Heart left ventricle (tissue), 16 donors: ENCODE measurements at regions not wholly inside any gene's neighbourhood (a gene's known extent, or its start where the extent isn't known, plus 50 kb on each side); places are given as distances from the start of the nearest gene placed in this dataset.

Source experiments
- ATAC-seq, 4 donors: fragments of 200-7000 bp; cut with Tn5 transposase; one replicate each; pipeline ENCODE4 v1.9.1; 2020 to 2022; ENCODE audit warnings: moderate library complexity in 4 of 4, mild to moderate bottlenecking in 3 of 4, moderate number of reproducible peaks in 1 of 4
- DNase-seq, 5 donors: peaks; one replicate each; pipeline ENCODE4 v3.0.0-alpha.2; 2020
- H3K27ac ChIP-seq, 12 donors: fragments of 200-600 bp; sonication (generic) in 4 of 12; one replicate each; pipeline versions ENCODE4 v1.5.0 to v1.8.0; 2016 to 2022; ENCODE audit warnings: mild to moderate bottlenecking in 2 of 12
- H3K27me3 ChIP-seq, 9 donors: fragments of 200-600 bp; sonication (generic) in 2 of 9; one replicate each; pipeline versions ENCODE4 v1.5.1 to v1.8.0; 2016 to 2022; ENCODE audit warnings: mild to moderate bottlenecking in 3 of 9
- H3K36me3 ChIP-seq, 9 donors: fragments of 200-600 bp; sonication (generic) in 2 of 9; one replicate each; pipeline versions ENCODE4 v1.5.0 to v1.8.0; 2018 to 2022; ENCODE audit warnings: mild to moderate bottlenecking in 2 of 9
- H3K4me1 ChIP-seq, 12 donors: fragments of 200-600 bp; sonication (generic) in 4 of 12; one replicate each; pipeline versions ENCODE4 v1.5.0 to v1.8.0; 2016 to 2022; ENCODE audit warnings: mild to moderate bottlenecking in 3 of 12
- H3K4me3 ChIP-seq, 12 donors: fragments of 200-600 bp; sonication (generic) in 4 of 12; one replicate each; pipeline versions ENCODE4 v1.5.0 to v1.8.0; 2017 to 2022; ENCODE audit warnings: mild to moderate bottlenecking in 9 of 12, moderate library complexity in 4 of 12
- H3K9me3 ChIP-seq, 12 donors: fragments of 200-600 bp; sonication (generic) in 4 of 12; one replicate each; pipeline versions ENCODE4 v1.5.0 to v1.8.0; 2016 to 2022; ENCODE audit warnings: mild to moderate bottlenecking in 1 of 12
- CTCF ChIP-seq, 12 donors: fragments of 200-600 bp; sonication (generic) in 4 of 12; IDR thresholded peaks; one replicate each; pipeline versions ENCODE4 v1.5.0 to v1.8.0; 2018 to 2022; ENCODE audit warnings: antibody characterized with exemption in 12 of 12, mild to moderate bottlenecking in 5 of 12
- POLR2A ChIP-seq, 2 donors: fragments of 450-650 bp; IDR thresholded peaks; one replicate each; pipeline ENCODE4 v1.6.1; 2017; ENCODE audit warnings: antibody characterized with exemption in 2 of 2, mild to moderate bottlenecking in 2 of 2, moderate library complexity in 2 of 2
- WGBS, 4 donors: extraction: QIAGEN DNeasy Blood & Tissue Kit in 2 of 4; methylation state at CpG; one replicate each; pipeline versions ENCODE4 v1.1.5 to v1.1.7; 2013 to 2018; 5-methylcytosine and 5-hydroxymethylcytosine counted together
- intact Hi-C, 10 donors: fragments of 100-400 bp; cut with DNase I; formaldehyde crosslinking; loops; one replicate each; pipeline versions ENCODE4 v1.11.1 to v1.14.2; 2022
- donor health status: ischemic (EF 13 %, LVEDD 7.1; RV severe dilation, severe dysfunction).
- donor health status: healthy with polysubstance abuse.
- donor health status: DM: no; HTN: yes; CAD: no.
- donor health status: DM: no; HTN: no; CAD: no.
- donor health status: ischemic (EF 25% LVEDD 6.9; RV normal size, moderate dysfunction).
- donor health status: ischemic (EF 25% LVEDD 5.7; RV mildly dilated, moderate dysfunction).
- donor health status: healthy.
- donor health status: DM: yes; HTN: yes; CAD: no.
- donor health status: ischemic (EF 35%, LVEDD 5.7; RV mildly dilated, moderate dysfunction).
- donor health status: nonischemic (EF 11% LVEDD 7.7; RV severe dilation, severe dysfunction).
- donor health status: DM: yes; HTN: yes; CAD: no.
- donor health status: PGD.
- donor health status: ischemic (EF 29% LVEDD 5.4; RV normal size, mild dysfunction).
- donor health status: nonischemic (EF 23%, LVEDD 6.1; RV moderate dilation, normal function).

GRCh38 chr1:221840511-221841243 is 98.8 kb upstream of the DUSP10 start:
- DNase-seq (peak in 2 of 5 donors; percentile 70 to 76), ATAC-seq (peak; percentile 50 to 80 (median 66))
- 66 to 76% (median 73%) methylated on average over 5 of the region's 5 CpGs for WGBS, 4 donors
- intact Hi-C loops = loop anchor here in 1 of 10 donors (10.0 kb wide), 1 partner anchor 96 kb away; the partner anchor contains the start of gene DUSP10
- Histone ChIP-seq H3K9me3 (no peaks in the 10 kb centered on the region), H3K36me3 (no peaks in the 10 kb centered on the region), H3K27me3 (no peaks in the 10 kb centered on the region), H3K27ac (peak overlapping the region in 5 of 12 donors; percentile 9 to 59 (median 37)), H3K4me3 (no peak overlapping the region), H3K4me1 (peaks cover 0 to 13% (median 0%) of the 10 kb centered on the region in 12 donors)
- TF ChIP-seq POLR2A (IDR thresholded peaks at IDR 0.05) (no peak), CTCF (IDR thresholded peaks at IDR 0.05) (no peak)

GRCh38 chr1:221839782-221840395 is 98.0 kb upstream of the DUSP10 start:
- Histone ChIP-seq H3K36me3 (no peaks in the 10 kb centered on the region), H3K4me1 (peaks cover 0 to 13% (median 0%) of the 10 kb centered on the region in 12 donors), H3K4me3 (no peak overlapping the region), H3K27ac (peak overlapping the region in 5 of 12 donors; percentile 16 to 59 (median 37)), H3K27me3 (no peaks in the 10 kb centered on the region), H3K9me3 (no peaks in the 10 kb centered on the region)
- 52 to 74% (median 67%) methylated on average over 7 of the region's 7 CpGs for WGBS, 4 donors
- peak in 3 of 5 donors; percentile 18 to 82 (median 78) for DNase-seq
- peak; percentile 66 to 88 (median 80) for ATAC-seq
- no peak for TF ChIP-seq POLR2A (IDR thresholded peaks at IDR 0.05)
- no peak for TF ChIP-seq CTCF (IDR thresholded peaks at IDR 0.05)
- intact Hi-C loops = loop anchor here in 1 of 10 donors (10.0 kb wide), 1 partner anchor 95 kb away; the partner anchor contains the start of gene DUSP10

- H3K4me3 ChIP-seq = no peak overlapping the region
- H3K9me3 ChIP-seq = no peaks in the 10 kb centered on the region
- no peaks in the 10 kb centered on the region for H3K27me3 ChIP-seq
- WGBS, 4 donors = 58 to 85% (median 81%) methylated on average over 1 of the region's 1 CpG
- no peaks in the 10 kb centered on the region for H3K36me3 ChIP-seq
- intact Hi-C loops = no loop called here
- H3K4me1 ChIP-seq = peaks cover 0 to 13% (median 0%) of the 10 kb centered on the region in 12 donors
- TF ChIP-seq CTCF (IDR thresholded peaks at IDR 0.05) (no peak), POLR2A (IDR thresholded peaks at IDR 0.05) (no peak)
- H3K27ac ChIP-seq = peak overlapping the region in 1 of 12 donors; percentile 16
- DNase-seq (no peak), ATAC-seq (no peak)
Measured at GRCh38 chr1:221839321-221839720, 97.4 kb upstream of the DUSP10 start.

- Histone ChIP-seq H3K4me1 (peaks cover 0 to 13% (median 0%) of the 10 kb centered on the region in 12 donors), H3K27me3 (no peaks in the 10 kb centered on the region), H3K27ac (no peak overlapping the region), H3K4me3 (no peak overlapping the region), H3K36me3 (no peaks in the 10 kb centered on the region), H3K9me3 (no peaks in the 10 kb centered on the region)
- TF ChIP-seq POLR2A (IDR thresholded peaks at IDR 0.05) (no peak), CTCF (IDR thresholded peaks at IDR 0.05) (no peak)
- ATAC-seq = no peak
- 81 to 88% (median 85%) methylated on average over 8 of the region's 8 CpGs for WGBS, 4 donors
- no peak for DNase-seq
- intact Hi-C loops = no loop called here
Measured at GRCh38 chr1:221837896-221838295, 96.0 kb upstream of the DUSP10 start.
